ENCODE measurements at regions not wholly inside any gene's neighbourhood (a gene's known extent, or its start where the extent isn't known, plus 50 kb on each side); places are given as distances from the start of the nearest gene placed in this dataset.

- TF ChIP-seq, protein P1, sequence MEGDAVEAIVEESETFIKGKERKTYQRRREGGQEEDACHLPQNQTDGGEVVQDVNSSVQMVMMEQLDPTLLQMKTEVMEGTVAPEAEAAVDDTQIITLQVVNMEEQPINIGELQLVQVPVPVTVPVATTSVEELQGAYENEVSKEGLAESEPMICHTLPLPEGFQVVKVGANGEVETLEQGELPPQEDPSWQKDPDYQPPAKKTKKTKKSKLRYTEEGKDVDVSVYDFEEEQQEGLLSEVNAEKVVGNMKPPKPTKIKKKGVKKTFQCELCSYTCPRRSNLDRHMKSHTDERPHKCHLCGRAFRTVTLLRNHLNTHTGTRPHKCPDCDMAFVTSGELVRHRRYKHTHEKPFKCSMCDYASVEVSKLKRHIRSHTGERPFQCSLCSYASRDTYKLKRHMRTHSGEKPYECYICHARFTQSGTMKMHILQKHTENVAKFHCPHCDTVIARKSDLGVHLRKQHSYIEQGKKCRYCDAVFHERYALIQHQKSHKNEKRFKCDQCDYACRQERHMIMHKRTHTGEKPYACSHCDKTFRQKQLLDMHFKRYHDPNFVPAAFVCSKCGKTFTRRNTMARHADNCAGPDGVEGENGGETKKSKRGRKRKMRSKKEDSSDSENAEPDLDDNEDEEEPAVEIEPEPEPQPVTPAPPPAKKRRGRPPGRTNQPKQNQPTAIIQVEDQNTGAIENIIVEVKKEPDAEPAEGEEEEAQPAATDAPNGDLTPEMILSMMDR (IDR thresholded peaks at IDR 0.05; ENCODE audit: low read length), result peak; percentile 26; the same call in 1 of the 2 replicates
- no peak for TF ChIP-seq EZH2 (IDR thresholded peaks at IDR 0.05; ENCODE audit: borderline replicate concordance, low read length)
Observed at GRCh38 chr2:191476901-191477300, 201.0 kb upstream of the NABP1 start.
